IPS-NIHi7 (cell line): ENCODE measurements at regions not wholly inside any gene's neighbourhood (a gene's known extent, or its start where the extent isn't known, plus 50 kb on each side); places are given as distances from the start of the nearest gene placed in this dataset.

Experiments used
- DNase-seq: peaks from one replicate; pipeline ENCODE4 v3.0.0; 2012; ENCODE audit warnings: mixed read lengths; ENCODE audit errors: extremely low spot score

DNA sequence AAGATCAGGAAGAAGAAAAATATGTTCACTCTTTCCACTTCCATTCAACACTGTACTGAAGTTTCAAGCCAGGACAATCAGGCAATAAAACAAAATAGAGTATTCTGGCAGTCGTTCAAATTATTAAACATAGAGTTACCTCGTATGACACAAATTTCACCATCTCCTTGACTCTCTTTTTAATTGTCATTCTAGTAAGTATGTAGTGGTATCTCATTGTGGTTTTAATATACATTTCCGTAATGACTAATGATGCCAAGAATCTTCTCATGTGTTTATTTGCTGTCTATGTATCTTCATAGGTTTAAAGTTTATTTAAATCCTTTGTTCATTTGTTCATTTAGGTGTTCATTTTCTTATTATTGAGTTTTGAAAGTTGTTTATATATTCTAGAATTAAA lies 352.2 kb downstream of the IDS start:
- no peak for DNase-seq

DNA sequence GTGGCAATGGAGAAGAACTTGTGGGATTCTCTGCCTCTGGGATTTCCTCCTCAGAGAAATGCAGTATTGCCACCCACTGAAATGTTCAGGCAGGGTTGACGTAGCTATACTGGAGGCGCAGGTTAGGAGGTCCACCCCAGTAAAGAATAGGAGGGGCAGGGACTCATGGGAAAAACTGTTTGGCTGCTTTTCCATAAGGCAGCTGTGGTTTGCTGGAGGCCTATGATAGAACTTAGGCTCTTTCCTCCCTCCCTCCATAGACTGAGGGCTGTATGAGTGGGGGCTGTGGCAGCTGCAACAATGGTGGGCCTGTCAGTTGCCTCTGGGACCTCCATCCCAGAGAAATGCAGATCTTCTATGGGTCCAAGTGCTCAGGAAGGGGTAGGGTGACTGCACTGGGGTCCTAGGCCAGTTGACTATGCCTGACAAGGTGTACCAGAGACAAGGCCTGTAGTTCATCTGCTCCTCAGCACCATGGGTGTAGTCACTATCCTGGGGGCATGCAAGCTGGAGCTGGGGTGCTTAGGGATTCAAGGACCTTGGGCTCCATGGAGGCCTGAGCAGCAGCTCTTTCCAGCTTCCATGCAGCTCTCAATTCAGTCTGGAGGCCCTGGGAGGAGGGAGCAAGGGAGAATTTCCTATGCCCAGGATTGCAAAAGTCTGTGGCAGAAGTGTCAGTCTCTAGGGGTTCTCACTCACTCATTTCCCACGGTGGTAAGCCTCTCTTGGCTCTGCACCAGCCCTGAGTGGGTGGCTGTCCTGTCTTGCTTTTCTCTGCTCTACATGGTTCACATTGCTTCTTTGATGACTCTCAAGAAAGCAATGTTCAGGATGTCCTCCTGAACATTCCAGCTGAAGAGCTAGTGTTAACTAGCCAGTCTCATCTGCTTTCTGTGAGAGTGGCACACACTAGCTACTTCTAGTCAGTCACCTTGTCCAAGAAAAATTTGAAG lies 353.0 kb downstream of the IDS start:
- DNase-seq: no peak

DNA sequence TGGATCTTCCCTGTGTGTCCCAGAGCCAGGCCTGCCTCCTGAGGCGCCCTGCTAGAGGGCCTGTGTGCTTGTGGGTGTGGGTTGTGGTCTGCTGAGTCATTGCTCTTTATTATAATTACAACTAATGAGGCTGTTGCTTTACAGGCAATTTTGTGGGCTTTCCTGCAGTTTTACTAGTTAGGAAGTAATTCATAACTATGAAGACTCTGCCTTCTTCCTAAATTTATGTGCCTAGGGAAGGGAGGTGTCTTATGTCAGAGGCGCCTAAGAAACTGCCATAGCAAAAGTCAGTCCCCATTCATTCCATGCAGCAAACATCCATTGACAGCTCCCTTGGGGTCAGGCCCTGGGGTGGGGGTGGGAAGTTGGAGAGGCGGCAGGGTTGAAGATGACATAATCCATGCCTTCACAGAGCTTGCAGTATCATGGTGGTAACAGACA lies 359.2 kb downstream of the IDS start:
- DNase-seq: no peak

DNA sequence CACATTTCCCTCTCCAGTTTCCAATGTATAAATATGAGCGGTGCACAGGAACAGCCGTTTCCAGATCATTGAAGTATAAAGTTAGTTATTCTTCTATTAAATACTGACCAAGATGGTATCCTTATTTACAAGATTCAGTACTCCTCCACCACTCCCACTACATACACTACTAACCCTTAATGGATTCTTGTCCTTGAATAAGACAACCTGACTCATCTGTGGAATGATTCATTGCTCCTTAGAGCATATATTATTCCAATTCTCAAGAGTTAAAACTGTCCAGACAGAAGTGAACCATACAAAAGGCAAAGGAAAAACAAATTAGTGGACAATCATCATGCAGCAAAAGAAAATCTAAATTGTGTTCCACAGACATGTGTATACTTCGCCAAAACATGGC lies 373.3 kb downstream of the IDS start:
- no peak for DNase-seq

DNA sequence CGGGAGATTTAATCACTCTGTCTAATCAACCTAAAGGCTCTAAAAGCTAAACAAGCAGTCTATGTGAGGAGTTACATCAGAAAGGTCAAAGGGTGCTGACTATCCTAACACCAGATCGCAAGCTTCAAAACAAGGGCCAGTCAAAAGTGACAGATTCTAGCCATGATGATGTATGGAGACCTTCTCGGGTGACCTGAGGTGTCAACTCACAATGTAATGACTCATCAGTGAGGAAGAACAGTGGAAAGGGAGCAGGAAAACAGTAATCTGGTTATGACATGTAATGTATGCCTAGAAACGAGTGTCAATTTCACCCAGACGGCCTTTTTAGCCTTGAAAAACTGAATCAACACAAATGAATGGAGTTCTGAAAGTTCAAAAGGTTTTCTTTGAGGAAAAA lies 375.3 kb downstream of the IDS start:
- DNase-seq: no peak

DNA sequence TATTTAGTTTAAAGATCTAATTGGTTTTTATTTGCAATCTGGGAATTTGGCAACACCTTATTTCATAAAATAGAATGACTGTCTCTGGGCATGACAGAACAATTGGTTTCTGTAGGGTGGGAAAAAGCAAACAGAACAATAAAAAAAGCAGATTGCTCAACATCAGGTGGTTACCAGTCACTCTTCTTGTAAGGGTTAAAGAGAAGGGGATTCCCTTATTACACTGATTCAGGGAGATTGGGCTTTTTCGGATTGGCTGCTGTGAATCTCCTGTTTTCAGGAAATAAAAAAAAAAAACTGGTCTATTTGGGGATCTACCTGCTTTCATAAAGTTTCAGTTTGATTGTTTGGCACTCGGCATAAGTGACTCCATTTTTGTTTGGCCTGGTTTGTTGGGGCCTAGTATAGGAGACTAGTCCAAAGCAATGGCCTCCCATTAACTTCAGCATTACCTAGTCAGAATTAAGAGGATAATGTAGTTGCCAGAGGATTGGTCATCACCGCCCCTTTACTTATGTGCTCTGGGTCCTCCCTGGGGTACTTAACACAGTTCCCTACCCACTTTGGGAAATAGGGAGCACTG lies 380.5 kb downstream of the IDS start:
- DNase-seq: no peak

DNA sequence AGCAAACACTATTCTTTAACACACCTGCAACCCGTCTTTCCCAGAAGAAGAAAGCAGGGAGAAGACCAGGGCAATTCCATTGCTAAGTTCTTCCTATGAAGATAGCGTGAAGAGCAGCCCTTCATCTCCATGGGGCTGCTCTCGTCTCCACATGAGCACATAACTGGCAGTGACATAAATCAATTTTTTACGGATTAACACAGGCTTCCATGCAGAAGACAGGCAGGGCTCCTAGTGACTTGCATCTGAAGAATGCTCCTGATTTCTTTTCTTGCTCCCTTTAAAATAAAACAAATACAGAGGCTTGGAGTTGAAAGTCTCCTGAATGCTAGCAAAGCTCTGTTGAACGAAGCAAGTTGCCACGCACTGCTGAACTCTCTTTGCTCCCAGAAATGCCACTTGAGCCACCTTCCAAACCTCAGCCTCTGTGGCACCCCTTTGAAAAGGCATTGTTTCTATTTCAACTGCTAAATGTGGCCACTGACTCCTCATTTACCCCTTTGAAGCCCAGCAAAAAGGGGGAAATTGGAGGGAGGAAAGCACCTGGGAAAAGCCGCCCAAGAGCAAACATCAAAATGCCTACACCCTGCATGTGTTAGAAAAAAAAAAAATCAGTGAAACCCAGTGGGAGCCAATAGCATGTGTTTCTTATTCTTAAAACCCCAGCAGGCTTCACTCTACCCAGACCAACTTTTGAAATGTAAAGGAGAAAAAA lies 383.7 kb downstream of the IDS start:
- DNase-seq: no peak

DNA sequence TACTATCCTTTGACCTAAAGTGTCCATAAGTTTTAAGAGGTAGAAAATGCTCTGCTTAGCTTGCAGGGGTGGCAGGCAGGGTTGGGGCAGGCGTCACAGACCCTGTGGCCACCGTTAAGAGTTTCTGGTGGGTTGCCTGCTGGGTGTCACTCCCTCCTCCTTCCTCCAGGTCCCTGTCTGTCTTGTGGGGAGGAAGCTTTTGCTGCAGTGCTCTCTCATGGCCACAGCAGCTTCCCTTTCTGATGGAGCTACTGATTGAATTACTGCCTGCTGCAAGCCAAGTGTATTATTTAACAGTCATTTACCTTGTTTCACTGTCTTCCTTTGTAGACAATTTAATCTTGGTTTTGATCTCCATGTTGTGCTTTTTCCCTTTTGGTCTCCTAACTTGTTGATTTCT lies 384.6 kb downstream of the IDS start:
- DNase-seq: no peak

DNA sequence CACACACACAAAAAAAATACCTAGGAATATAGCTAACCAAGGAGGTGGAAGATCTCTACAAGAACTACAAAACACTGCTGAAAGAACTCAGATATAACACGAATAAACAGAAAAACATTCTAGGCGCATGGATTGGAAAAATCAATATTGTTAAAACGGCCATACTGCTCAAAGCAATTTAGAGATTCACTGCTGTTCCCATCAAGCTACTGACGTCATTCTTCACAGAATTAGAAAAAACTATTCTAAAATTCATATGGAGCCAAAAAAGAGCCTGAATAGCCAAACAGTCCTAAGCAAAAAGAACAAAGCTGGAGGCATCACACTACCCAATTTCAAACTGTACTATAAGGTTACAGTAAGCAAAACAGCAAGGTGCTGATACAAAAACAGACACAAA lies 390.2 kb downstream of the IDS start:
- DNase-seq: no peak

DNA sequence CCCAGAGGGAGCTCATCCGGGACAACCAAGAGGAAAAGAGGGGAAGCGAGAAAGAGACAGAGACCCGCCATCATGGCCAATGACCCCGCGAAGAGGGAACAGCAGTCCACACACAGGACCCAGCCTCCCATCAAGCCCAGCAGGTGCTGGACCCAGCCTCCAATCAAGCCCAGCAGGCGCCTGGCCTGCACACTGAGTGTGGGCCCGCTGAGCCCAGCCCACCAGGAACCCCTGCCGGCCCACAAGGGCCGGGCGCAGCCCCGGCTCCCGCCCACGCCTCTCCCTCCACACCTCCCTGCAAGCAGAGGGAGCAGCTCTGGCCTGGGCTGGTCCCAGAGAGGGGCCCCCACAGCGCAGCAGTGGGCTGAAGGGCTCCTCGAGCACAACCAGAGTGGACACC lies 391.1 kb downstream of the IDS start:
- no peak for DNase-seq

DNA sequence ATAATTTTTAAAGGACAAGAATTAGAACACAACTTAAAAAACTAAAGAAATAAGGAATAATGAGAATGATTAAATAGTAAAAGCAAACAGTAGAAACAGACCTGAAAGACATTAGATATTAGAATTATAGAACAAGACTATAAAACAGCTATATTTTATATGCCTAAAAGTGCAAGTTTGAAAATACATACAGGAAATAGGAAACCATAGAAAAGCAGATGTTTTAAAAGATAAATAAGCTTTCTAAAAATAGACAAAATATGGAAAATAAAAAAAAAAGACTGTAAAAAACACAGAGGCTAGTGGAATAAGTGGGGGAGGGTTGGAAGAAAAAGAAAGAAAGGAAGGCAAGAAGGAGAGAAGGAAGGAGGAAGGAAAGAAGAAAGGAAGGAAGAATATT lies 407.3 kb downstream of the IDS start:
- DNase-seq: no peak

DNA sequence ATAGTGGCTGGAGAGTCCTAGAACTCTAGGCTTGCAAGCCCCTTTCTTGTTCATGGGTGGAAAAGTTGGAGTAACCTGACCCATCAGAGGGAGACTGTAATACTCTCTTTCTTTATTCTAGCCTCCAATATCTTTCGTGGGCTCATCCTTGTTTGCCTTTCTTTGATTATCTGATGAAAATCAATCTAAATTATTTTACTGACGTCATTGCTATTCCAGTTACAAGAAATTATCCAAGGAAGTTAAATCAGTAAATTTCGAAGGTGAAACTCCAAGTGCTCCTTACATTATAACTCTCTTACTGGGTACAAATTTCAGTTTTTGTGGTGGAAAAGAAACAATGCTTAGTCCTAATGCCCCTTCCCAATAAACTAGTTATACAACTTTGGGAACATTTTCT lies 412.9 kb downstream of the IDS start:
- no peak for DNase-seq

DNA sequence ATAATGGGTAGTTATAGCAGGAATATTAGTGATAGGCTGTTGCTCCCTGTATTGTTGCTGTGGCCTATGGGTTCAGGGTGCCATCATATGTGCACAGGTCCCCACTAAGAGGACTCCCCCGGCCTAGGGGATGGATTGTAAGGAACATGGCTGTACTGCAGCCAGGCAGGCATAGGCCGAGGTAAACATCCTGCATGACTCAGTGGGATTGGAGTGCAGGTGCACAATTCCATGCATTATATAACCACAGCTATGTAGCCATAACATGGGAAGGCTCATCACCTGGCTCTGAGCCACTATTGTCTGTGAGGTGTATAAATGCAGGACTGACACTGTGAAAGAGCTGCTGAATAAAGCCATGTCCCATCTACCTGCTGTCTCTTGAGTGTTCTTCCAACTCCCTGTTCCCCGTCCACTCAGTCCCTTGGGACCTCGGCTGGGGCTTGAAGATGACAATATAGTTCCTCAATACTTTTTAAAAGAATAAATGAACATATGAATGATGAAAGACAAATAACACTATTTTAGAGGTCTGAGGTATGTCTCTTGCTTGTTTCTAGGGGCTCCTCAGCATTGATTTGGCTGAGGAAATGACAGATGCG lies 425.2 kb downstream of the IDS start:
- DNase-seq: no peak

DNA sequence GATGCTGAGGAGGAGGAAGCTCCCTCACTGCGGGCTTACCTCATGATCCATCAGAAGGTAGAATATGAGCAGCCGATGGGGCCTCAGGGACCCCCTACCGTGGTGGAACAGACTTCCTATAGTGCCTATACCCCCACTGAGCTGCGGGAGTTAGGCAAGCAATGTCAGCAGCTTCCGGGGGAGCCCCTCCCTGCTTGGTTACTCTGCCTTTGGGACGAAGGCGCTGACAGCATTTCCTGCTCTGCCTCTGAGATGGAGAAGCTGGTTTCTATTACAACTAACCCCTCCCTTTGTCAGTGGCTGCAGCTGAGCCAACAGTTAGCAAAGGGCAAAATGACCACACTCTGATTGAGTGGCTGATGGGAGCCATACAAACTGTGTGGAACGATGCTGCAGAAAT lies 430.7 kb downstream of the IDS start:
- DNase-seq: peak; percentile 18

DNA sequence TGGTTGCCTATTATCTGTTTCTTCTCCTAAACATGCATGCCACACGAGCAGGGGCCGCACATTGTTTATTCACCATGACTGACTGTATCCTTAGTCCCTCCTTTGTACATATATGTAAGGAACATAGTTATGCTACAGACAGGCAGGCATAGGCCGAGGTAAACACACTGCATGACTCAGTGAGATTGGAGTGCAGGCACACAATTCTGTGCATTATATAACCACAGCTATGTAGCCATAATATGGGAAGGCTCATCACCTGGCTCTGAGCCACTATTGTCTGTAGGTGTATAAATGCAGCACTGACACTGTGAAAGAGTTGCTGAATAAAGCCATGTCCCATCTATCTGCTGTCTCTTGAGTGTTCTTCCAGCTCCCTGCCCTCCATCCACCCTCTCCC lies 431.6 kb downstream of the IDS start:
- DNase-seq: no peak

DNA sequence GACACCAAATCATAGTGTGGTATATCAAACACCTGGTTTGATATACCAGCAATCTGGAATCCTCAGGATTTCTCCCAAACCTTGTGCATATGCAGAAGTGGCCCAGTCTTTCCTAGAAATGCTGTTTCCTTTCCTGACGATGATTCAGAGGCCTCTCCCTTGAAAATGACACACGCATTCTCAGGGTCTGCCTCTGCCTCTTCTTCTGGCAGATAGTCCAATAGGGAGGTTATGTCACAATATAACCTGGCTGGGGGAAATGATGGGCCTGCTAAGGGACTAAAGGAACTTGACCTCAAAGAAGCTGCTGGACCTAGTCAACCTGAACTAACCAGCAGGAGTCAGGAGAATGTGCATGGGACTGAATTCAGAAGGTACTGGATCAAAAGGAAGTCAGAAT lies 435.2 kb downstream of the IDS start:
- DNase-seq: no peak

DNA sequence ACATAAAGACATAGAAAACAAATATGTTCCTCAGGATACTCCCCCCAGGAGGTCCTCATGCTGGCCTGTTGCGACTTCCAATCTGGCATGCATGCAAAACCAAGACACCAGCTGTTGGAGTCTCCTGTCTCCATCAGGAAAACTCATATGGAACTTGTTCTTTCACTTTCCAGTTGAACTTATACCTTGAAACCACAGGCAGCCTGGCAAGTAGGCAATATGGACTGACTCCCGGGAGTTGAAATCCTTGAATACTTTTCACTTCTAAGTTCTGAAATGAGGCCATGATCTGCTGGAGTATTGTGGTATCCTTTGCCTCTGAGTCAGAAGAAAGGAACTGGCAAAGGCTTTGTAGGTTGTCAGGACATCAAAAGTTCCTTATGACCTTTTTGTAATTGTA lies 444.2 kb downstream of the IDS start:
- no peak for DNase-seq
